IPS-15b (cell line): ENCODE measurements at regions not wholly inside any gene's neighbourhood (a gene's known extent, or its start where the extent isn't known, plus 50 kb on each side); places are given as distances from the start of the nearest gene placed in this dataset.

ENCODE experiments used
- H3K27me3 ChIP-seq: one replicate; pipeline ENCODE4 v1.6.1; 2013; ENCODE audit warnings: low read length; ENCODE audit not compliant: control insufficient read depth, insufficient read depth
- H3K36me3 ChIP-seq: one replicate; pipeline ENCODE4 v1.6.1; 2013; ENCODE audit warnings: low read length; ENCODE audit not compliant: control insufficient read depth, insufficient read depth
- H3K4me1 ChIP-seq: one replicate; pipeline ENCODE4 v1.6.1; 2013; ENCODE audit warnings: mild to moderate bottlenecking, low read length; ENCODE audit not compliant: control insufficient read depth, insufficient read depth
- H3K4me3 ChIP-seq: one replicate; pipeline ENCODE4 v1.5.1; 2013; ENCODE audit warnings: low read depth, low read length
- H3K9ac ChIP-seq: one replicate; pipeline ENCODE4 v1.6.1; 2013; ENCODE audit warnings: low read depth, mild to moderate bottlenecking, low read length
- H3K9me3 ChIP-seq: one replicate; pipeline ENCODE4 v1.6.1; 2013; ENCODE audit warnings: mild to moderate bottlenecking, low read length; ENCODE audit not compliant: control insufficient read depth, insufficient read depth

DNA sequence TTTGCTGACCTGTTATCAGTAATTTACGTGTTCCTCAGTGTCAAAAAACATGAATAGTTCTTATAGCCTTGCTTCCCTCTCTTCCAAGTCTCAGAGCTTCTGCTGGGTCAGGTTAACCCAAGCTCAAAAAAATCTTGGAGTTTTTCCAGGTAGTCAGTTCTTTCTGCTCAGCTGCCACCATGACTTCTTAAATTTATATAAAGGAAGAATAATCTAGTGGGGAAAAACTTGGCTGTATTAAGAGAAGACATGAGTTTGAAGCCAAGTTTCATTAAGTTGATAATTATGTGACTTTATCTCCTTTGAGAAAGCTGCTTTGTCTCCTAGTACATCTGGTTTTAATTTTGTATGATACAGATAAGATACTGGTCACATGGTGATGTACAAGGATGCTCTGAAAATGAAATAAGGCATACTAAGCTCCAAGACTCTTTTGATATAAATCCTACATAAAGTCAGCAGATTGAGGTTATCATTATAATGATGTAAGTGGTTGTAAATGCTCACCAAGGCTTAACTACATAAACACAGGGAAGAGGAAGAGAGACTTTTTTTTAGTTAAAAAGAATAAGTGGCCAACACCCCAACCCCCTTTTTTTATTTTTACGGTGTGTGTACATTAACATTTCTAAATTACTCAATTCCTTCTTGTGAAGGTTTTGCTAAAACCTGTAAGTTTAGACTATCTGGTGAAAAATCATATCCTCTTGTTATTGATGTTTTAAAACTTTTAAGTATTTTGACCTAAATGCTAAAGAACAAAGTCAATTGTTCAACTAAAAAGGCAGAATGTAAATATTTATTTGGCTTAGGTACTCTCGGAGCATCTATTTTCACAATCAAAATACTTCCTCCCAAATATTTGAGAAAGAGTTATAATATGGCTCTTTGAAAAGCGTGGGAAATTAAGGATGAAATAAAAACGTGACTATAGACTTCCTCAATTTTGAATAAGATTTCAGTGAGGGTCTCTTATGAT lies 84.1 kb upstream of the SLC38A2 start:
- Histone ChIP-seq H3K36me3 (no peaks in the 10 kb centered on the region), H3K4me3 (no peak overlapping the region), H3K27me3 (no peaks in the 10 kb centered on the region), H3K4me1 (no peaks in the 10 kb centered on the region), H3K9ac (no peak overlapping the region), H3K9me3 (no peaks in the 10 kb centered on the region)

DNA sequence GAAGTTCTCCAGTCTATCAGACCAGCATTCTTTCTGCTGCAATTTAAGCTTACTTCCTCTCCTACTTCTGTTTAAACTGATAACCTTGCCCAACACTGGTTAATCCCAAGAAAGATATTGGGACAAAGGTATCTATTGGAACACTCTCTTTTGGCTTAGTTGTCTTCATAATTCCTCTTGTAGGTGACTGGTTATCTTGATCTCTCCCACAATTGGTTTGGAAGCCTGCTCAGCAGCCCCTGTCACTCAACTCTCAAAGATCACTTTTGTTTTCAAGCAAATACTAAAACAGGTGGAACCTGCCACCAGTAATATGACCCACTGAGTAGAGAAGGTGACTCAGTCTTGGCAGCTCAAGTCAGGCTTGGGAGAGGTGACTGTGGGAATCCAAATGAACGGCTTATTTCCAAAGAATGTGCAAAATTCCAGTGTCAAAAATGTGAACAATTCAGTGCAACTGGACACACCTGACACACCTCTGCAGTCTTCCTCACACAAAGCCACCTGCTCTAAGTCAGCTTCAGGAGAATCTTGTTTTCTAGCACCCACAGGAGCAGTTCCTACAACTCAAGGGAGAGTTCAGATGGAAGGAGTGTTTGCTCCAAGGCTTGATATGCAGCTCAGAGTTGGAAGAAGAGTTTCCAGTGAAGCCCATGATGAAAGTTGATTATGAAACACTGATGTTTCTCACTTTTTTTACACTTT lies 83.2 kb upstream of the SLC38A2 start:
- no peak overlapping the region for H3K9ac ChIP-seq
- no peak overlapping the region for H3K4me3 ChIP-seq
- no peaks in the 10 kb centered on the region for H3K4me1 ChIP-seq
- no peaks in the 10 kb centered on the region for H3K9me3 ChIP-seq
- H3K36me3 ChIP-seq, result no peaks in the 10 kb centered on the region
- no peaks in the 10 kb centered on the region for H3K27me3 ChIP-seq

DNA sequence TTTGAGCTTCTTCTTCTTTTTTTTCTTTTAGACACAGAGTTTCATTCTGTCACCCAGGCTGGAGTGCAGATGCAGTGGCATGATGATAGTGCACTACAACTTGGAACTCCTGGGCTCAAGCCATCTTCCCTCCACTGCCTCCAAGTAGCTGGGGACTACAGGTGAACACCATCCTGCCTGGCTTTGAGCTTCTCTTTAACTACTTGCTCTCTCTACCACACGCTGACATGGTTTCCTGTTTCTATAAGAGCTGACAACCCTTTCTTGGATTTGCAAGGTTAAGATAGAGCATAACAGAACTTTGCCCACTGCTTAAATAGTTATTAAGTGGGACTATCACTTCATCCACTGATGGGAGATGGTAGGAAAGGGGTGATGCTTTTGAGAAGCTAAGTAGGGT lies 82.4 kb upstream of the SLC38A2 start:
- H3K27me3 ChIP-seq, result no peaks in the 10 kb centered on the region
- H3K9me3 ChIP-seq, result no peaks in the 10 kb centered on the region
- no peaks in the 10 kb centered on the region for H3K4me1 ChIP-seq
- H3K36me3 ChIP-seq, result no peaks in the 10 kb centered on the region
- no peak overlapping the region for H3K9ac ChIP-seq
- H3K4me3 ChIP-seq, result no peak overlapping the region

DNA sequence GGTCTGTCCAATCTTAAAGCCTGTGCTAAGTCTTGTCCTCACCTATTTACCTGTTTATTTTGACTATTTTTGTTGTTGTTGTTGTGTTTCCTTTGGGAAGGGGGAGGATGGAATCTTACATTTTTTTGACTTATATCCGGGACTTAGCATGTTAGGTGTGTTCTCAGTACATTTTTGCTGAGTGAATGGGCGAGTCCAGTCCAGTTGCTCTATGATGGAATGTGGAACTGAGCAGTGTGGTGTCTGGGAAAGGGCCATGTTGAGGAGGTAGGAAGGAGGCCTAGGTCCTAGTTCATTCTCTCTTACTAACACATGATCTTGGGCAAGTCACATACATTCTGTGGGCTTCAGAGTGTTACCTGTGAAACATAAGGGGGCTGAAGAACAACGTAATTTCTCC lies 80.9 kb upstream of the SLC38A2 start:
- H3K4me3 ChIP-seq, result no peak overlapping the region
- H3K9ac ChIP-seq, result no peak overlapping the region
- no peaks in the 10 kb centered on the region for H3K9me3 ChIP-seq
- no peaks in the 10 kb centered on the region for H3K4me1 ChIP-seq
- no peaks in the 10 kb centered on the region for H3K27me3 ChIP-seq
- no peaks in the 10 kb centered on the region for H3K36me3 ChIP-seq

DNA sequence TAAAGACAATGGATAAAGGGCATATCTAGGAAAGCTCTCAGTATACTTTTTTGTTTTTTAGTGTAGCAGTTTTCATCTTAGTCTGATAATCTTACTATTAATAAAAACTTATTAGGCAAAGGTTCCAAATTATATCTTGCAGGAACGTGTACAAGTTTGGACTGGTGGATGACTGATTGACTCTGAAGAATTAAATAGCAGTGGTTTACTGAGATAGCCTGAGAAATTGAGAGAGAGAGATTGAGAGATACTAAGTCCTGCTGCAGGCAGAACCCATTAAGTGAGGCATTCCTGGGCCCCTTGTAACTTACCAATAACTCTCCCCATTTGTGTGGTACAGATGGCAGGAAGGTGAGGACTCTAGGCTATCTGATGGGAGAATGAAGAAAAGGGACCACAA lies 80.2 kb upstream of the SLC38A2 start:
- H3K36me3 ChIP-seq, result no peaks in the 10 kb centered on the region
- no peak overlapping the region for H3K9ac ChIP-seq
- no peaks in the 10 kb centered on the region for H3K9me3 ChIP-seq
- no peak overlapping the region for H3K4me3 ChIP-seq
- no peaks in the 10 kb centered on the region for H3K4me1 ChIP-seq
- no peaks in the 10 kb centered on the region for H3K27me3 ChIP-seq

DNA sequence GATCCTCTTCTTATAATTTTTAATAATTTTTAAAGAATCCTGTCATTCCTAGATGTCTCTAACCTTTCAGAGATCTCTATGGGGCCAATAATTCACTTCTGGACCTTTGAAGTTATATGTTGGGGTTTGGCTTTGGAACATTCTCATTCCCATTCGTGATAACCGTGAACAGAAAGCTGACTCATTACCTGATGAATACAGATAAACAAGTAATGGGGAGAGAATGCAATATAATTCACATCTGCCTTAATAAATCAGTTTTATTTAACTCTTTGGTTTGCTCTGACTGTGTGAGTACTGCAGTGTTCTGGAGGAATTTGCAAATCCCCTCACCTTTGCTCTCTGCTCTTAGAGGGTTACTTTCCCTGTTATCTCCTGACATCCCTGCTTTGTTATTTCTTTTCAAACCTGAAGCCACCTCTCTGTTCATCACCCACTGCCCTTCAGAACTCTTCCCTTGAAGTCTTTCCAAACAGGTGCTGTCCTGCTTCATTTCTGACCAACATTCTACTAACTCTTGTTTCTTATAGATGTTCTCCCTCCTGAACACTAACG lies 79.6 kb upstream of the SLC38A2 start:
- Histone ChIP-seq H3K4me1 (no peaks in the 10 kb centered on the region), H3K27me3 (no peaks in the 10 kb centered on the region), H3K9ac (no peak overlapping the region), H3K9me3 (no peaks in the 10 kb centered on the region), H3K4me3 (no peak overlapping the region), H3K36me3 (no peaks in the 10 kb centered on the region)

DNA sequence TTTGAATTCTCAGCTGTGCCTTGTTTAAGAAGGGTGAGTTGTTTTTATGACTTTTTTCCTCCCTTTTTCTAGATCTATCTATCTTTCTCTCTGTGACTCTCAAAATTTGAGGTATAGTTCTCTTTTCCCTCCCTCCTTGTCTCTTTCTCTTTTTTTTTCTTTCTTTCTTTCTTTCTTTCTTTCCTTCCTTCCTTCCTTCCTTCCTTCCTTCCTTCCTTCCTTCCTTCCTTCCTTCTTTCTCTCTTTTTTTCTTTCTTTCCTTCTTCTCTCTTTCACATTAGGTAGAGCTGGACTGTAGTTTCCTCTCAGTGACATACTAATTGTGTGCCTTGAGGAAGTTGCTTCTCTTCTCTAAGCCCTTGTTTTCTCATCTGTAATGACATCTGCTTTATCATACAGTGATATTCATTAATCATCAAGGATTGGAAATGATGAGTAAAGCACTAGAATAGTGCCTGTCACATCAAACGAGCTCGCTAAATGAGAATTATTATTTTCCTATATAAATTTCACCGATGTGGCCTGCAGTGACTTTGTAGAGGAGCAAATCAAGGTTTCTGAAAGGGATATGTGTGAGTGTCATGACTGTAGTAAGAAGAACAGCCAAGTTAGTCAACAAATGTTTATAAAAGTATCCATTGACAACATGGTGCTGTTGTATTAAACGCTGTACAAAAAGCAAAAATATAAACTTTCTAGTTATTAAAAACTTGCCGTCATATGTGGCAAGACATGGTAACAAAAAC lies 78.9 kb upstream of the SLC38A2 start:
- no peaks in the 10 kb centered on the region for H3K4me1 ChIP-seq
- H3K36me3 ChIP-seq, result no peaks in the 10 kb centered on the region
- H3K27me3 ChIP-seq, result no peaks in the 10 kb centered on the region
- H3K9me3 ChIP-seq, result no peaks in the 10 kb centered on the region
- H3K4me3 ChIP-seq, result no peak overlapping the region
- no peak overlapping the region for H3K9ac ChIP-seq

DNA sequence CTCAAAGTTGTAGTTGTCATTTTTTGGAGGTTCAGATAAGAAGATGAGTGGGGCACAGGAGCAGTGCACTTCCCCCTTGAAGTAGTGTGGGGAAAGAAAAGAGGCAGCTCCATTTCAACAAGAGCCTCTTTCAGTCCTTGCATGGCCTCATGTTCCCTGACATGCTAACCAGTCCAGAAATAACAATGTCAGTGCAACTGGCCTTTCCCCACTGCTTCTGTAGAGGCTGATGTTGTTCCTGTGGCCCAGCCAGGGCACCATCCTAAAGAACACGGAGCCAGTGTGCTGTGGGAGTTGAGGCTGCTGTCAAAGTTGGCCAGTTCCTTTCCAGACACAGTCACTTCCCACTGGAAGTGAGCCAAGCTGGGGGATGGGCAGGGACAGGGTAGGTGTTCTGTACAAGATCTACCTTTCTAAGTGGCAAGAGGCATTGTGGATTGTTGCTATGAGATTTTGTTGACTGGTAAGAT lies 77.7 kb upstream of the SLC38A2 start:
- H3K9me3 ChIP-seq, result no peaks in the 10 kb centered on the region
- H3K9ac ChIP-seq, result no peak overlapping the region
- no peaks in the 10 kb centered on the region for H3K27me3 ChIP-seq
- no peaks in the 10 kb centered on the region for H3K36me3 ChIP-seq
- no peaks in the 10 kb centered on the region for H3K4me1 ChIP-seq
- no peak overlapping the region for H3K4me3 ChIP-seq

DNA sequence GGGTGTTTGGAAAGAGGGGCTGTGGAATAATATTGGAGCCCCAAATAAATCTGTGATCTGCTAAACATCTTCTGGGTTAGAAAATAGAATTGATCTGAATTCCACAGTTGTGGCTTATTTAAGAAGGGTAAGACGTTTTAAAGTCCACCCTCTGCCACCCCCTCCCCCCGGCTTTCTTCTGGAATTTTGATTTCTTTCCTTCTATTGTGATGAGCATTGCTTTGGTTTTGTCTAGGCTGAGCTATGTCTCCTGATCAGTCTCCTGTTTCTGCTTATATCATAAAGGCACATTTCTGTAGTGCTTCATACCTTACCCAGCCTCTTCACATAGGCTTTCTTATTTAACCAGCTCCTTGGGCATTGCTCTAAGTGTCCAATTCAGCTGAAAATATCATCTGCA lies 77.3 kb upstream of the SLC38A2 start:
- no peak overlapping the region for H3K9ac ChIP-seq
- no peaks in the 10 kb centered on the region for H3K4me1 ChIP-seq
- no peak overlapping the region for H3K4me3 ChIP-seq

DNA sequence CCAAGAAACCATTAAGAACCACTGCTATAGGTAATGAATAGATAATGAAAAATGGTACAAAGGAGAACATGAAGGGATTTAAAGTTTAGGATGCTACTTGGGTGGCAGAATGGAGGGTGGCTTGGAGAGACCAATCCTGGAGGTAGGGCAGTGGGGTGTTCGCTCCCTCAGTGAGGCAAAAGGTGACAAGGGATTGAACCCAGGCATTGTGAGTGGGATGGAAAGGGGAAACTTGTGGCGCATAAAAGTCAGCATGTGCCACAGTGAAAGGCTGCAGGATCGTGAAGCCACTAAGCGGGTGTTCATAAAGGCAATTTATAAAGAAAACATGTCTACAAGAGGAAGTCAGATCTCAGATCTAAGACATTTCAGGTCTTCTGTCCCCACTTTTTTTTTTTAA lies 76.7 kb upstream of the SLC38A2 start:
- Histone ChIP-seq H3K9ac (no peak overlapping the region), H3K4me1 (no peaks in the 10 kb centered on the region), H3K4me3 (no peak overlapping the region), H3K36me3 (no peaks in the 10 kb centered on the region), H3K9me3 (no peaks in the 10 kb centered on the region), H3K27me3 (no peaks in the 10 kb centered on the region)

More for the DNA sequence above, 77.3 kb upstream of the SLC38A2 start:
- Histone ChIP-seq H3K27me3 (no peaks in the 10 kb centered on the region), H3K9me3 (no peaks in the 10 kb centered on the region), H3K36me3 (no peaks in the 10 kb centered on the region)

DNA sequence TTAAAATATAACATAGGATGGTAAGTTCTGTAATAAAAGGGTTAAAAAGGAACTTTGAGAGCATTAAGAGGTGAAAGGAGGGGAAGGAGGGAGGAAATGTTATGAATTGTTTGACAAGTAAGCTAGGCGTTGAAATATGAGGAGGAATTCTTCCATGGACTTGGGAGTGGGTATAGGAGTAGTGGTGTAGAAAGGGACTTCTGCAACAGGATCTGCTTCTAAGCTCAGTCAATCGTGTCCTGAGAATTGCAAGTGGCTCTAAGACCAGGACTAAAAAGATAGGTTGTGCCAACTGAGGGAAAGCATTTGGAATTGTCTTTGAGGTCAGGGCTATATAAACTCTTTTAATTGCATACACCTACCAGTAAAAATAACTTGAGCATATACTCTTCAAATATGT lies 74.1 kb upstream of the SLC38A2 start:
- H3K27me3 ChIP-seq, result no peaks in the 10 kb centered on the region
- no peaks in the 10 kb centered on the region for H3K4me1 ChIP-seq
- no peak overlapping the region for H3K9ac ChIP-seq
- H3K4me3 ChIP-seq, result no peak overlapping the region
- no peaks in the 10 kb centered on the region for H3K36me3 ChIP-seq
- no peaks in the 10 kb centered on the region for H3K9me3 ChIP-seq
